Fibroblast of mammary gland (primary cell): ENCODE measurements at regions not wholly inside any gene's neighbourhood (a gene's known extent, or its start where the extent isn't known, plus 50 kb on each side); places are given as distances from the start of the nearest gene placed in this dataset.
A peak's percentile ranks its signal among the peaks of the same experiment; 100 is the strongest.

Source experiments
- DNase-seq: peaks from one replicate; pipeline ENCODE4 v3.0.0-alpha.2; 2010; ENCODE audit warnings: low read depth
- H3K4me3 ChIP-seq: 2 replicates; pipeline ENCODE4 v1.5.1; 2011; ENCODE audit warnings: low read depth, mild to moderate bottlenecking, low read length, moderate library complexity; ENCODE audit not compliant: control insufficient read depth
- TF ChIP-seq, protein P1 (sequence below): conservative IDR thresholded peaks from 2 replicates; pipeline ENCODE4 v1.5.1; 2011; ENCODE audit warnings: low read depth, low read length, inconsistent platforms; ENCODE audit not compliant: control insufficient read depth, insufficient read depth

DNA sequence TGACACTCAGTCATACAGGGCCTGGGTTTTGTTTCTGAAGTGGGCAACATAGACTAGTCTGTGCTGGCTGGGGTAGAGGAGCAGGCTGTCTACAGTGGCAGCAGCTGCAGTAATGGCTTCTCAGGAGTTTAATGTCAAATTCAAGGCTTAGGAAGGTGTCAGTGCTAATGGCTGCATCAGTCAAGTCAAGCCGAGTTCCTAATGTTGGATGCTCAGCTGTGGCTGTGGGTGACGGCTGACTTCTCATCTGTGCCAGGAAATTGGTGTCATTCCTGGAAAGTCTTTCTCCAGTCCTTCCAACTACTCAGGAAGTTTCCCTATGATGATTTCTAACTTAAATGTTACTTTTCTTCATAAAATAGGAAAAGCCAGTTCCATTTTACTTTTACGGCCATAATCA, 468.1 kb upstream of the IGFBP3 start:
- H3K4me3 ChIP-seq, result no peak overlapping the region
- no peak for DNase-seq
- TF ChIP-seq, protein P1, sequence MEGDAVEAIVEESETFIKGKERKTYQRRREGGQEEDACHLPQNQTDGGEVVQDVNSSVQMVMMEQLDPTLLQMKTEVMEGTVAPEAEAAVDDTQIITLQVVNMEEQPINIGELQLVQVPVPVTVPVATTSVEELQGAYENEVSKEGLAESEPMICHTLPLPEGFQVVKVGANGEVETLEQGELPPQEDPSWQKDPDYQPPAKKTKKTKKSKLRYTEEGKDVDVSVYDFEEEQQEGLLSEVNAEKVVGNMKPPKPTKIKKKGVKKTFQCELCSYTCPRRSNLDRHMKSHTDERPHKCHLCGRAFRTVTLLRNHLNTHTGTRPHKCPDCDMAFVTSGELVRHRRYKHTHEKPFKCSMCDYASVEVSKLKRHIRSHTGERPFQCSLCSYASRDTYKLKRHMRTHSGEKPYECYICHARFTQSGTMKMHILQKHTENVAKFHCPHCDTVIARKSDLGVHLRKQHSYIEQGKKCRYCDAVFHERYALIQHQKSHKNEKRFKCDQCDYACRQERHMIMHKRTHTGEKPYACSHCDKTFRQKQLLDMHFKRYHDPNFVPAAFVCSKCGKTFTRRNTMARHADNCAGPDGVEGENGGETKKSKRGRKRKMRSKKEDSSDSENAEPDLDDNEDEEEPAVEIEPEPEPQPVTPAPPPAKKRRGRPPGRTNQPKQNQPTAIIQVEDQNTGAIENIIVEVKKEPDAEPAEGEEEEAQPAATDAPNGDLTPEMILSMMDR, result no peak

DNA sequence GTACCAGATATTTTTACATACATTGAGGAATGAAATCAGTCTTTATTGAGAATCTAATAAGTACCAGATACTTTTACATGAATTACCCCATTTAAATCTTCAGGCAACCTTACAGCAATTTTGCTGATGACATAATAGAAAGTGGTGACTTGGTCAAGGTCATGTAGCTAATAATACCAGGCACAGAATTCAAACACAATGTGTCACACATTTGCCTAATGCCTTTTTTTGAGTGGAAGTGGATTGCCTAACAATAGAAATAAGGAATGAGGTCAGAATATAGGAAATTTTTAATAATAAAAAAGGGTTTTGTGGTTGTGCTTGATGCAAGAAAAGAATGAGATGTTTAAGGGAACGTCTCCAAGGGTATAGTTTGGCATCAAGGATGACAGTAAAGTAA, 466.6 kb upstream of the IGFBP3 start:
- TF ChIP-seq, protein P1, result no peak
- no peak overlapping the region for H3K4me3 ChIP-seq
- DNase-seq, result peak; percentile 79

DNA sequence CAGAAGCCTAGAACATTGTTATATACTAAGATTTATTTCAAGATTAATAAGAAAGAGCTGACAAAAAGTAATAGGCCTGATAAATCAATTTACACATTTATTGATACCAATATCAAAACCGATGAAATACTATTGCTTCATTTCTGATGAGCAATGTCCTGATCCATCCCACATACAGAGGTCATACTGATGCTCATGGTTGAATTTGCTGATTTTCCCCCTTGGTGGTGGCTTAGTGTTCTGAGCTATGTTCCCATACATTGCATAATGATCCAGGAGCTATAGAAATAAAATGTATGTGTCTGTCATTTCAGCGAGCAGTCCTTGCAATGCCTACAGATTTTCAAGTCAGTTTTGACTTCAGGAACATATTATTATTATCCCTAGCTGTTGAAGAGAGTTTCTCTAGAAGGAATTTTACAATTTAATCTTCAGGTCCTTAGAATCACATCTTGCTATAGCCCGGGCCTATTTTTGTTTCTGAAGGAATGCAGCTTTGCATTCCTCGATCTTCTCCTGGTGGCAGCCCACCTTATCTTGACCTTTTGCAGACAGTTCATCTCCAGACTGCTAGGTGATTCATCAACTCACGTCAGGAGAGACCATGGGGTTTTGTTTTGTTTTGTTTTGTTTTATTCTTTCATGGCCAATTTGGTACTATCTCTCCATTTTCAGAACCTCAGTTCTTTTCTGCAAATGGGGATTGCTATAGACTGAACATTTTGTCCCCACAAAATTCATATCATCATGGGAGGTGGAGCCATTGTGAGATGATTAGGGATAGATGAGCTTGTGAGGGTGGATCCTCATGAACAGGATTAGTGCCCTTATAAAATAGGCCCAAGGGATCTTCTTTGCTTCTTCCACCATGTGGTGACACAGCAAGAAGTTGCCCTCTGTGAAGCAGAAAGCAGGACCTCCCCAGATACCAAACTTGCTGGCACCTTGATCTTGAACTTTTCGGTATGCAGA, 465.6 kb upstream of the IGFBP3 start:
- DNase-seq, result peak; percentile 58
- TF ChIP-seq, protein P1, result no peak

DNA sequence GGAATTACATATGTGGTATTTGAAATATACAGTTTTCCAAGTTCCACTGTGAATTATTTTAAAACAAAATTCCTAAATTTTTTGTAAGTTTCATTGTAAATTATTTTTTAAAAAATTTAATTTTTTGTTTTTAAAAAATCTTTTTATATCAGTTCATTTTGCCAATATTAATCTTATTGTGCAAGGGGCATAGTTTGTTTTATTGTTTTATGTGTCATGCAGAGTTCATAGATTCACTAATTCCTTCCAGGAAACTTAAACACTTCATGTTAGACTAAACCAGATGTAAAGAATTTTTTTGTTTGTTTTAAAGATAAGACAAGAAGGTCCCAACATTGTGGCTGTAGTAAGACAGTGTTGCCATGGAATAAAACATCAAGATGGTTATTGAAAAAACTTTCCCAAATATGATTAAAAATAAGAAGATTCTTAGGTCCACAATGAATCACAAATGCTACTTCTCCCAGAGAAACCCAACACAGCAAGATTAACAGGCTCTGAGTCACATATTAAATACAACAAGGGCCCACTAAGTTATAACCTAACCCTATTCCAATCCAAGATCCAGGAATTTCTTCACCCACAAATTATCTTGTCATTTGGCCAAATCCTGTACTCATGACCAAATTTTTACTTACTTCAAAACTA, 464.7 kb upstream of the IGFBP3 start:
- TF ChIP-seq, protein P1, result no peak
- no peak overlapping the region for H3K4me3 ChIP-seq
- peak; percentile 98 for DNase-seq

More for the DNA sequence above, 465.6 kb upstream of the IGFBP3 start:
- H3K4me3 ChIP-seq, result no peak overlapping the region

DNA sequence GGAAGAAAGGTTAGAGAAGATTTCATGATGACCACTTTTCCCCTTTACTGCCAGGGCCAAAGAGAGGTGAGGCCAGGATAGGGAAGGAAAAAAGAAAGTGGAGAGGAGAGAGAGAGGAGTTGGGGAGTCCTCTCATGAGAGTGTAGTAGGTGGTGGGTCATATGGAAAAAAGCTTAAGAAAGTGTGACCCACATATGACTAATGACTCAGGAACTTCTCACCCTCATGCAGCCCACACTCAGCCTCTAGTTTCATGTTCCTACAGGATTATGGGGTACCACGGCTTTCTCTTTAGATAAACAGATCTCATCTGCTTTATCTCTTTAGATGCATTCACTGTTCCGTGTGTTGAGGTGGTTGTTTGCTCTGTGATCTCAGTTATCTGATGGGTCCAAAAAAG, 462.5 kb upstream of the IGFBP3 start:
- no peak overlapping the region for H3K4me3 ChIP-seq
- TF ChIP-seq, protein P1, result no peak
- DNase-seq, result peak; percentile 81

DNA sequence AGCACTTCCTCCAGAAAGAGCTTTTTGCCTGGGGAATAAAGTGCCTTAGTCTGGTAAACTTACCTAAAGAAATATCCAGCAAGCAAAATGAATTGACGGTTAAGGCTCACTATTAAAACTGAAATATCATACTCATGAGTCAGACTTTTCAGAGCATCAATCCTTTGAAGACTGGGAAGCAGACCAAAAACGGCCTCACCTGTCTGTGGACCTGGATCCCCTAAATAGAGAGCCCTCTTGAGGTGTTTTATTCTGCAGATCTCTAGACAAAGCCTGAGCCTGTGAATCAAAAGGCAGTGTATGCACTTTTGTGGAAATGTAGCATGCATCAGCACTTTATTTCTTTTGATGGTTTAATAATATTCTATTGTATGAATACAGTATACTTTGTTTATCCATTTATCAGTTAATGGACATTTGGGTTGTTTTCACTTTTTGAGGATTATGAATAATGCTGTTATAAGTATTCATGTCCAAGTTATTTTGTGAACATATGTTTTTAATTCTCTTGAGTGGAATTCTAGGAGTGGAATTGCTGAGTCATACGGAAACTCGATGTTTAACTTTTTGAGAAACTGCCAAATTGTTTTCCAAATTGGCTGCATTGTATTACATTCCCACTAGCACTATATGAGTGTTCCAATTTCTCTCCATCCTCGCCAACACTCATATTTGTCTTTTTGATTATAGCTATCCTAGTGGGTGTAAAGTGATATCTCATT, 449.0 kb upstream of the IGFBP3 start:
- TF ChIP-seq, protein P1, result no peak
- DNase-seq, result peak; percentile 95
- no peak overlapping the region for H3K4me3 ChIP-seq
